K562 (cell line): ENCODE measurements at regions not wholly inside any gene's neighbourhood (a gene's known extent, or its start where the extent isn't known, plus 50 kb on each side); places are given as distances from the start of the nearest gene placed in this dataset.

Experiments used
- CHD7 ChIP-seq: fragments of 200-600 bp; sonication (generic); IDR thresholded peaks from one replicate; pipeline ENCODE4 v1.6.1; 2012; ENCODE audit warnings: mild to moderate bottlenecking, low read depth, low read length, inconsistent platforms
- E4F1 ChIP-seq: fragments of 250-450 bp; sonication (Bioruptor Pico); IDR thresholded peaks from 2 replicates; pipeline ENCODE4 v1.5.0; 2021; ENCODE audit warnings: mild to moderate bottlenecking, borderline replicate concordance
- FOXO4 ChIP-seq: fragments of 450-650 bp; formaldehyde crosslinking; IDR thresholded peaks from 2 replicates; pipeline ENCODE4 v1.4.0; 2020; ENCODE audit warnings: mild to moderate bottlenecking, moderate library complexity
- KHSRP ChIP-seq: fragments of 450-650 bp; IDR thresholded peaks from 2 replicates; pipeline ENCODE4 v1.6.1; 2017
- TAF1 ChIP-seq: IDR thresholded peaks from 2 replicates; pipeline ENCODE4 v1.6.1; 2011; ENCODE audit warnings: mild to moderate bottlenecking, low read length, moderate library complexity; ENCODE audit not compliant: insufficient read depth, control insufficient read depth, severe bottlenecking; ENCODE audit errors: extremely low read depth
- ZNF280B ChIP-seq: fragments of 250-450 bp; sonication (Bioruptor Pico); IDR thresholded peaks from 2 replicates; pipeline ENCODE4 v1.5.1; 2021; ENCODE audit warnings: mild to moderate bottlenecking

- TF ChIP-seq CHD7: no peak
- no peak for TF ChIP-seq FOXO4
- TF ChIP-seq ZNF280B (CRISPR knock-in tag): no peak
- TF ChIP-seq KHSRP: no peak
- TF ChIP-seq TAF1: no peak
- no peak for TF ChIP-seq E4F1 (CRISPR knock-in tag)
Observed at GRCh38 chr1:219446288-219446687, 166.6 kb downstream of the ZC3H11B start (continued).
